ENCODE measurements at regions not wholly inside any gene's neighbourhood (a gene's known extent, or its start where the extent isn't known, plus 50 kb on each side); places are given as distances from the start of the nearest gene placed in this dataset.

GRCh38 chr1:198007687-198008607 lies 90.8 kb downstream of the LHX9 start:
- DNase-seq (ENCODE audit: low read depth), result no peak
- TF ChIP-seq, protein P1, sequence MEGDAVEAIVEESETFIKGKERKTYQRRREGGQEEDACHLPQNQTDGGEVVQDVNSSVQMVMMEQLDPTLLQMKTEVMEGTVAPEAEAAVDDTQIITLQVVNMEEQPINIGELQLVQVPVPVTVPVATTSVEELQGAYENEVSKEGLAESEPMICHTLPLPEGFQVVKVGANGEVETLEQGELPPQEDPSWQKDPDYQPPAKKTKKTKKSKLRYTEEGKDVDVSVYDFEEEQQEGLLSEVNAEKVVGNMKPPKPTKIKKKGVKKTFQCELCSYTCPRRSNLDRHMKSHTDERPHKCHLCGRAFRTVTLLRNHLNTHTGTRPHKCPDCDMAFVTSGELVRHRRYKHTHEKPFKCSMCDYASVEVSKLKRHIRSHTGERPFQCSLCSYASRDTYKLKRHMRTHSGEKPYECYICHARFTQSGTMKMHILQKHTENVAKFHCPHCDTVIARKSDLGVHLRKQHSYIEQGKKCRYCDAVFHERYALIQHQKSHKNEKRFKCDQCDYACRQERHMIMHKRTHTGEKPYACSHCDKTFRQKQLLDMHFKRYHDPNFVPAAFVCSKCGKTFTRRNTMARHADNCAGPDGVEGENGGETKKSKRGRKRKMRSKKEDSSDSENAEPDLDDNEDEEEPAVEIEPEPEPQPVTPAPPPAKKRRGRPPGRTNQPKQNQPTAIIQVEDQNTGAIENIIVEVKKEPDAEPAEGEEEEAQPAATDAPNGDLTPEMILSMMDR (IDR thresholded peaks at IDR 0.05; ENCODE audit: low read depth, low read length, missing control alignments), result no peak
- in situ Hi-C loops (cut with HindIII; ENCODE audit: low sequenced_read_pairs), result no loop called here
- H3K4me3 ChIP-seq (ENCODE audit: low read depth, low read length), result no peak overlapping the region

DNA sequence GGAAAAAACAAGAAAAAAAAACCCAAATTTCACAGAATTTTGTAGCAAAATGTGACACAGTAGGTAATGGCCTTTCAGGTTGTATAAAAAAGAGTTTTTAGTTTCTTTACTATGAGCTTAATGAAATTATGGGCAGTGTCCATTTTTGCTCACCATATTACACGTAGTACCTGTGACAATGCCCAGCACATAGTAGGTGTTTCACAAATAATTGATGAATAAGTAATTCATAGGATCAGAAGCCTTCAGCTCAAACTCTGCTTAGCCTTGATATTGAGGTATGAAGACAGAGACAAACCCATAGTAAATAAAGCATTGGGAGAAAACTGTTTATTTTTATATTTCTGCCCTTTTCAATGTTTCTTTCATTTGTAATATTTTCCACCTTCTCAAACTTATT lies 97.2 kb downstream of the LHX9 start:
- H3K4me3 ChIP-seq (ENCODE audit: low read depth, low read length), result no peak overlapping the region
- in situ Hi-C loops (cut with HindIII; ENCODE audit: low sequenced_read_pairs), result no loop called here
- TF ChIP-seq, protein P1 (IDR thresholded peaks at IDR 0.05; ENCODE audit: low read depth, low read length, missing control alignments), result no peak
- DNase-seq (ENCODE audit: low read depth), result no peak

- no peak overlapping the region for H3K4me3 ChIP-seq (ENCODE audit: low read depth, low read length)
- no peak for DNase-seq (ENCODE audit: low read depth)
- TF ChIP-seq, protein P1 (IDR thresholded peaks at IDR 0.05; ENCODE audit: low read depth, low read length, missing control alignments), result no peak
- in situ Hi-C loops (cut with HindIII; ENCODE audit: low sequenced_read_pairs), result no loop called here
Measured at GRCh38 chr1:198015309-198015708, 98.1 kb downstream of the LHX9 start.

DNA sequence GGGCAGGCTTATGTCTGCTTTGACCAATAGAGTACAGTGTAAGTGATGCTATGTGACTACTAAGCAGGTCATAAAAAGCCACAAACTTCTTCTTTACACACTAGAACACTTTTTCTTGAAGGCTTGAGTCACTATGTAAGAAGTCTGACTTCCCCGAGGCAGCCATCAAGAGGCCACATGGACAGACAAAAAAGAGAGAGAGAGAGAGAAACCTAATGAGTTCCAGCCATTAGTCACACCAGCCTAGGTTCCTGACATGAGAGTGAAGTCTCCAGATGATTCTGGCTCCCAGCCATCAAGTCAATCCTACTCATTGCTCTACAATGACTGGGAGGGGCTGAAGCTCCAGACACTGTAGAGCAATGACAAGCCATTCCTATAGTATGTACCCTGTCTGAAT lies 101.4 kb downstream of the LHX9 start:
- in situ Hi-C loops (cut with HindIII; ENCODE audit: low sequenced_read_pairs), result no loop called here
- TF ChIP-seq, protein P1 (IDR thresholded peaks at IDR 0.05; ENCODE audit: low read depth, low read length, missing control alignments), result no peak
- DNase-seq (ENCODE audit: low read depth), result no peak
- H3K4me3 ChIP-seq (ENCODE audit: low read depth, low read length), result no peak overlapping the region

- no peak overlapping the region for H3K4me3 ChIP-seq (ENCODE audit: low read depth, low read length)
- in situ Hi-C loops (cut with HindIII; ENCODE audit: low sequenced_read_pairs), result no loop called here
- DNase-seq (ENCODE audit: low read depth), result no peak
- TF ChIP-seq, protein P1 (IDR thresholded peaks at IDR 0.05; ENCODE audit: low read depth, low read length, missing control alignments), result no peak
Measured at GRCh38 chr1:198019126-198019525, 102.0 kb downstream of the LHX9 start.

DNA sequence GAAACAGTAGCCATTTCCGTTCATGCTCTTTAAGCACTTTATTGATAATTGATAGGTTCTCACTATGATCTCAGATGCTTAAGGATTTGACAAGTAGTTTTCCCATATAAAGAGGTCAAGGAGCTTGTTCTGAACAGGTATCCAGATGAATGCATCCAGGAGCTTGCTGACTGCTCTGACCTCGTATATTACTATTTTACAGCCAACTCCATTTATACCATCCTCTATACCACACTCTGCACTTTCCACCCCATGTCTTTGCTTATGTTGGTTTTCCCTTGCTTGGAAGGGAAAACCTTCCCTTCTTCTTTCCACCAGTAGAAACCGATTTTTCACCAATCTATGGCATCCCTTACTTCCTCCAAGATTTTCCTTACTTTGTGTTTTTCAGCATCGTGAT lies 107.2 kb downstream of the LHX9 start:
- TF ChIP-seq, protein P1 (IDR thresholded peaks at IDR 0.05; ENCODE audit: low read depth, low read length, missing control alignments), result no peak
- no peak overlapping the region for H3K4me3 ChIP-seq (ENCODE audit: low read depth, low read length)
- in situ Hi-C loops (cut with HindIII; ENCODE audit: low sequenced_read_pairs), result no loop called here
- no peak for DNase-seq (ENCODE audit: low read depth)
